Islet precursor cell (in vitro differentiated cells): ENCODE measurements at regions not wholly inside any gene's neighbourhood (a gene's known extent, or its start where the extent isn't known, plus 50 kb on each side); places are given as distances from the start of the nearest gene placed in this dataset.

ENCODE experiments used
- DNase-seq: peaks from one replicate; pipeline ENCODE4 v3.0.0-alpha.2; 2018

- DNase-seq: no peak
Observed at GRCh38 chr20:48571949-48572847, 255.6 kb downstream of the PREX1 start.

GRCh38 chr20:48569679-48570078, 258.1 kb downstream of the PREX1 start:
- no peak for DNase-seq

GRCh38 chr20:48568520-48568919, 259.3 kb downstream of the PREX1 start:
- DNase-seq: no peak

- no peak for DNase-seq
Observed at GRCh38 chr20:48567145-48567544, 260.7 kb downstream of the PREX1 start.

GRCh38 chr20:48564982-48565539, 262.7 kb downstream of the PREX1 start:
- DNase-seq: no peak

DNA sequence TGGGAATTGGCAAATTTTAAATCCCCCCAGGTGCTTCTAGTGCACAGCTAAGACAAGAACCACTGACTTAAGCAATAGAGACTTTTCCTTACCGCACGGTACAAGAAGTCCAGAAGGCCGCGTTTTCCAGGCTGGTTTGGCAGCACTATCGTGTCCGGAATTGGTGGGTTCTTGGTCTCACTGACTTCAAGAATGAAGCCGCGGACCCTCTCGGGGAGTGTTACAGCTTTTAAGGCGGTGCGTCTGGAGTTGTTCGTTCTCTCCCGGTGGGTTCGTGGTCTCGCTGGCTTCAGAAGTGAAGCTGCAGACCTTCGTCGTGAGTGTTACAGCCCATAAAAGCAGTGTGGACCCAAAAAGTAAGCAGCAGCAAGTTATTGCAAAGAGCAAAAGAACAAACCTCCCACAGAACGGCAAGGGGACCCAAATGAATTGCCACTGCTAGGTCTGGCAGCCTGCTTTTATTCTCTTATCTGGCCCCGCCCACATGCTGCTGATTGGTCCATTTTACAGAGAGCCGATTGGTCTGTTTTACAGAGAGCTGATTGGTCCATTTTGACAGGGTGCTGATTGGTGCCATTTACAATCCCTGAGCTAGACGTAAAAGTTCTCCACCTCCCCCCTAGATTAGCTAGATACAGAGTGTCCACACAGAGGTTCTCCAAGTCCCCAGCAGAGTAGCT, 264.5 kb downstream of the PREX1 start:
- DNase-seq: no peak

GRCh38 chr20:48562586-48563116, 265.1 kb downstream of the PREX1 start:
- DNase-seq: no peak

GRCh38 chr20:48558906-48559305, 268.9 kb downstream of the PREX1 start:
- no peak for DNase-seq

DNA sequence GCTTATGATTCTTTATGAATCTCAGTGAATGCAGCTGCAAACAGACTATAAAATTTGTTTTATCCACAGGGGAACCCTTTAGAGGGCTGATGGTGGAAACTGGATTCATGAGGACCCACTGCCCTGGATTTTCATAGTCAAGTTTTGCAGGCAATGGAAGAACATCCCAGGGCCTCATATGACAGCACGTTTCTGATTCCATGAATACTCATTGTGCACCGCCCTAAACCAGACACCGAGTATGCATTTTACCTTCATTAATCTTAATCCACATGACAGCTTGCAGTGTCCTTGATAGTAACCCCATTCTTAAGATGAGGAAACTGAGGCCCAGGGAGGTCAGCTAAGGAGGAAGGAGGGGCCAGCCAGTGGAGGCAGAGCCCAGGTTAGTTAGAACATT, 270.4 kb downstream of the PREX1 start:
- no peak for DNase-seq

GRCh38 chr20:48556956-48557355, 270.8 kb downstream of the PREX1 start:
- peak; percentile 81 for DNase-seq

GRCh38 chr20:48552550-48552949, 275.2 kb downstream of the PREX1 start:
- DNase-seq: no peak

GRCh38 chr20:48550814-48551213, 277.0 kb downstream of the PREX1 start:
- no peak for DNase-seq

- peak; percentile 63 for DNase-seq
Observed at GRCh38 chr20:48547664-48548063, 280.1 kb downstream of the PREX1 start.

DNA sequence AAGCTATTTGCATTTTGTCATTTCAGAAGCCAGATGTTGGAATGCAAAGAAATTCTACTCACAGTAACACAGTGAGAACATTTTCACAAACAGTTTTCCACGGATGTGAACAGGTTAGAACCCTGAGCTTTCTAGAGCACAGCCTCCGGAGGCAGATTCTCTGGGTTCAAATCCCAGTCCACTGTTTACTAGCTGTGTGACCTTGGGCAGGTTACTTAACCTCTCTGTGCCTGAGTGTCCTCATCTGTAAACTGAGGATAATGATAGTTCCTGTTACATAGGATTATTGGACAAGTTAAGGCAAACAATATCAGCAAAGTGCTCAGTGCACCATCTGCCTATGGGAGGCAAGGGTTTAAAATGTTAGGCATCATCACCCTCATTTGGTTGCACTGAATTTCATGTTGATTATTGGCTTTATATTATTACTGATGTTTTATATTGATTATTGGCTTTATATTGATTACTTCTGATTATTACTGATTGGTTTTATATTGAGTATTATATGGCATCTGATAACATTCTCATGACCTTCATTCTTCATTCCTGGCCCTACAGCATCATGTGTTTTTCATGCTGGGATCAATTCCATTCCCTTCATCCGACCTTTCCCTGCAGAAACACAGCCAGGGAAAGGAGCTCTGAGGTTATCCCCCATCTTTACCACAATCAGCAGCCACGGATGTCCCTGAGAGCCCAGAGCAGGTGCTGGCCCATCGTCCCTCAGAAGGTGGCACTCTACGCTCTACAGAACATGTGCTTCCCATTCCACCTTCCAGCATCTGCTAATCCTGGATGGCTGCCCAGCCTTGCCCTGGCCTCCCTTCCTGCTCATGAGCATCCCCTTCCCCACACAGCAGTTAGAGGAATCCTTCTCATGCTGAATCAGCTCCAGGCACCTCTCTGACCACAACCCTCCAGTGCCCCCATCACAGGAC, 283.1 kb downstream of the PREX1 start:
- no peak for DNase-seq

- DNase-seq: no peak
Observed at GRCh38 chr20:48541581-48542071, 286.2 kb downstream of the PREX1 start.

DNA sequence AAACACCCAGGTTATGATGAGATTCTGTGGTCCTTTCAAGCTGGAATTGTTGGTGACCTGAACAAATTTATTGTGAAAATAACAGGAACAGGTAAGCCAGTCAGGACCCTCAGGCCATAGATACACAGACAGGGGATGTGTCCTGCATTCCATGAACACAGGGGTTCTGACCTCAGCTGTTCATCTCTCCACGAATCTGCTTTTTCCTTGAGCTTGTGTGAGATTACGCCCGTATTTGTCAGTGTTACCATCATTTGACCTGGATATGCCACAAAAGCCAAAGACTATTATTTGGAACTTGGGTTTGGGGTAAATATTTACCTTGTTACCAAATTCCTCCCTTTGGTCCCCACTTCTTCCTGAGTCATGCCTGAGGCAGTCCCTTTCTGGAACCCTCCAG, 288.9 kb downstream of the PREX1 start:
- DNase-seq: peak; percentile 84

DNA sequence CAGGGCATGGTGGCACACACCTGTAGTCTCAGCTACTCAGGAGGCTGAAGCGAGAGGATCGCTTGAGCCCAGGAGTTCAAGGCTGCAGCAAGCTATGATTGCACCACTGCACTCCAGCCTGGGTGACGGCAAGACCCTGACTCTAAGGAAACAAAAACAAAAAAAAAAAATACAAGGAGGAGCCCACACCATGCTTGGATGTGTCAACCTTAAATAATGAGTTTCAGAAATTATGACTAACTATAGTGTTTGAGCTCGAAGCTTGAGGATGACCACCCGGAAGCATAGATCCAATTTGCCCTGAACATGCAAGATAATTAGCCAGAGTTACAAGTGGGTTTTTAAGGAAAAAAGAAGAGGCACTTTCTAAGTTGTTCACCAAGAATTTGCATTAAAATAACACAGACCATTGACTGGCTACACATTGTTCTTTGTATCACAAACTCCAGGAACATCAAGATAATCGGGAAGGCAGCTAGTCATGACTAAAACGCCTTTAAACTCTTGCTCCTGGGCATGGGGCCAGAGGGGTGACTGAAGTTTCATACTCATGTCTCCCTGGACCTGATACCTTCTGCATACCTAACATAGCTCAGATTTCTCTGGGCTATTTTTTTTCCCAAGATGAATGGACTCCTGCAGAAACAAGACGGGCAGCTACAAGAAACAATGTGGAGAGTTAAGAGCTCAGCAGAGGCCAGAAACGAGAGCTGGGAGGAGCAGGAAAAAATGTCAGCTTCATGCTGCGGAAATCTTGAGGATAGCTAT, 289.6 kb downstream of the PREX1 start:
- peak; percentile 94 for DNase-seq

DNA sequence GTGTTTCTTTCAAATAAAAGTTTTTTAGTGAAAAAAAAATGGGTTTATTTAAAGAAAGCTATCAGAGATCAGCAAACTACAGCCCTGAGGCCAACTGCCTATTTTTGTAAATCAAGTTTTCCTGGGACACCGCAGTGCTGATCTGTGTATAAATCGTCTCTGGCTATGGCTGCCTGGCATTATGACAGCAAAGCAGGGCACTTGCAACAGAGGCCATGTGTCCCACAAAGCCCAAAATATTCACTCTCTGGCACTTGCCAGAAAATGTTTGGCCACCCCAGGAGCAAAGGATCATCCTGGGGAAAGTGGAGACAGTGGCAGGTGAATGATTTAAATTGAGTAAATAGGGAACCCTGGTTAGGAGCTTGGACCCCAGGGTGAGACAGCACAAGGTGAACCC, 291.6 kb downstream of the PREX1 start:
- DNase-seq: no peak

DNA sequence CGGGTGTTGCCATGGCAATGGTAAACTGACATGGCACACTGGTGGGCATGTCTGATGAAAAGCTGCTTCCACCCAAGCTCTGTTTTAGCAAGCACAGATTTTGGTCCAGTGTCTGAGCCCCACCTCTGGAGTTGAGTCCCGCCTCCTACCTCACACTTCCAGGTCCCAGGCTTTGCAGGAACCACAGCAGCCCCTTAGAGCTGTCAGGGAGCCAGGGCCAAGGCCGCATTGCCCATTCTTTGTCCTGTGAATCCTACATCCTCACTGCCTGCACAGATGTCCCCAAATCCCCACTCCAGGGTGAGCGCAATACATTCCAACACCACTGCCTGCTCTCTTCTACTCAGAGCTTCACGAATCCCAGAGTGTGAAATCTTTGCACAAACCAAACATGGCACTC, 292.2 kb downstream of the PREX1 start:
- no peak for DNase-seq

DNA sequence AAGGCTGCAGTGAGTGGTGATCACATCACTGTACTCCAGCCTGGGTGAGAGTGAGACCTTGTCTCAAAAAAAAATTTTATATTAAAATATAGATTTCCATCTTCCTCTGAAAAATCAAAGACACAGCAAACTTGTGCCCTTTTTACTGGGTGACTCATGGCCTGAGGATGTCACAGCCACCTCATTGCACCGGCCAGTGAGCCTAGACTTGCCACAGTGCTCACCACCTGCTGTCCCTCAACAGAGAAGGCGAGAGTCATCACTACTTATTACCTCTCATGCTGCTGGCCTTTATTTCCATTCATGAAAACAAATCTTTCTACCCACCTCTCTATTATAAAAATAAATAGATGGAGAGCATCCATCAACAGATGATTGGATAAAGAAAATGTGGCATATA, 295.8 kb downstream of the PREX1 start:
- DNase-seq: no peak

- DNase-seq: no peak
Observed at GRCh38 chr20:48531505-48531904, 296.3 kb downstream of the PREX1 start.

DNA sequence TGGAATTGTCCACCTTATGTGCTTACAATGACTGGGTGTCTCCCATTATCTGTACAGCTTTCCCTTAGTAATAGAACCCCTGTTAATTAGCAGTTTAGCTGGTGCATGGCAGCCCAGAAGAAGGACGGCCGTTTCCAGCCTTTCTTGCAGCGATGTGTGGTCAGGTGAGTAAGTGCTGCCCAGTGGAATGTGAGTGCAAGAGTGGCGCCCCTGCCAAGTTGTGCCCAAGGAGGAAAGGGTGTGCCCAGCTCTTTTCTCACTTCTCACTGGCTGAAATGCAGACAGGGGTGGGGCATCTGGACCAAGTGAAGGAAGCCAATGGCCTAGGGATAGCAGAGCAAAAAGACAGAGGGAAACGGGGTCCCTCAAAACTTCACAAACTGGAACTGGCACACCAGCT, 296.8 kb downstream of the PREX1 start:
- no peak for DNase-seq
